ENCODE measurements at regions not wholly inside any gene's neighbourhood (a gene's known extent, or its start where the extent isn't known, plus 50 kb on each side); places are given as distances from the start of the nearest gene placed in this dataset.
"Not testable (repeated sequence)": the region's sequence is repeated elsewhere in the genome, so short reads cannot be mapped to it uniquely, and the experiment has no call there.

GRCh38 chr5:117614408-117614807, 1039.8 kb upstream of the SEMA6A start:
- H3K9me2 ChIP-seq (replicated peaks; ENCODE audit: control insufficient read depth, low read length) = no peaks in the 10 kb centered on the region
- H3K4me1 ChIP-seq (ENCODE audit: control insufficient read depth, low read length) = no peaks in the 10 kb centered on the region
- no peaks in the 10 kb centered on the region for H3F3A ChIP-seq (ENCODE audit: control insufficient read depth, insufficient read depth)
- no peaks in the 10 kb centered on the region for H3K27me3 ChIP-seq (ENCODE audit: control insufficient read depth, low read length)
- H3K79me2 ChIP-seq (ENCODE audit: control insufficient read depth, low read length) = no peaks in the 10 kb centered on the region
- no peak overlapping the region for H3K4me2 ChIP-seq (ENCODE audit: low read length)
- H4K20me1 ChIP-seq (ENCODE audit: control insufficient read depth, insufficient read depth, low read depth, low read length) = no peaks in the 10 kb centered on the region
- no peaks in the 10 kb centered on the region for H3K9me3 ChIP-seq (ENCODE audit: control insufficient read depth, insufficient read depth, low read length)
- no peak overlapping the region for H3K27ac ChIP-seq (ENCODE audit: low read depth, low read length)
- TF ChIP-seq CTCF (IDR thresholded peaks at IDR 0.05; ENCODE audit: low read depth, low read length, poor library complexity, severe bottlenecking) = no peak
- no peak for TF ChIP-seq EZH2phosphoT487 (IDR thresholded peaks at IDR 0.05; ENCODE audit: borderline replicate concordance, low read length)
- no peak overlapping the region for H3K4me3 ChIP-seq (ENCODE audit: low read length)
- no peaks in the 10 kb centered on the region for H3K36me3 ChIP-seq (ENCODE audit: control insufficient read depth, low read length)

- Histone ChIP-seq H3K27me3 (ENCODE audit: control insufficient read depth, low read length) (no peaks in the 10 kb centered on the region), H3K79me2 (ENCODE audit: control insufficient read depth, low read length) (no peaks in the 10 kb centered on the region), H3K4me3 (ENCODE audit: low read length) (no peak overlapping the region), H3K27ac (ENCODE audit: low read depth, low read length) (no peak overlapping the region), H3K4me2 (ENCODE audit: low read length) (no peak overlapping the region), H3K9me3 (ENCODE audit: control insufficient read depth, insufficient read depth, low read length) (no peaks in the 10 kb centered on the region), H4K20me1 (ENCODE audit: control insufficient read depth, insufficient read depth, low read depth, low read length) (no peaks in the 10 kb centered on the region), H3K4me1 (ENCODE audit: control insufficient read depth, low read length) (no peaks in the 10 kb centered on the region), H3K36me3 (ENCODE audit: control insufficient read depth, low read length) (no peaks in the 10 kb centered on the region), H3K9me2 (replicated peaks; ENCODE audit: control insufficient read depth, low read length) (no peaks in the 10 kb centered on the region), H3F3A (ENCODE audit: control insufficient read depth, insufficient read depth) (no peaks in the 10 kb centered on the region)
- TF ChIP-seq CTCF (IDR thresholded peaks at IDR 0.05; ENCODE audit: low read depth, low read length, poor library complexity, severe bottlenecking) (no peak), EZH2phosphoT487 (IDR thresholded peaks at IDR 0.05; ENCODE audit: borderline replicate concordance, low read length) (no peak)
These were observed 1030.2 kb upstream of the SEMA6A start for GRCh38 chr5:117604845-117605244.

GRCh38 chr5:117599811-117600210, 1025.2 kb upstream of the SEMA6A start:
- not testable (repeated sequence) for H3K79me2 ChIP-seq (ENCODE audit: control insufficient read depth, low read length); H3K4me3 ChIP-seq (ENCODE audit: low read length); H3F3A ChIP-seq (ENCODE audit: control insufficient read depth, insufficient read depth); H3K36me3 ChIP-seq (ENCODE audit: control insufficient read depth, low read length); H3K9me2 ChIP-seq (replicated peaks; ENCODE audit: control insufficient read depth, low read length); H4K20me1 ChIP-seq (ENCODE audit: control insufficient read depth, insufficient read depth, low read depth, low read length); H3K27ac ChIP-seq (ENCODE audit: low read depth, low read length); H3K4me1 ChIP-seq (ENCODE audit: control insufficient read depth, low read length); H3K27me3 ChIP-seq (ENCODE audit: control insufficient read depth, low read length); H3K9me3 ChIP-seq (ENCODE audit: control insufficient read depth, insufficient read depth, low read length); H3K4me2 ChIP-seq (ENCODE audit: low read length)

GRCh38 chr5:117594166-117594565, 1019.5 kb upstream of the SEMA6A start:
- TF ChIP-seq CTCF (IDR thresholded peaks at IDR 0.05; ENCODE audit: low read depth, low read length, poor library complexity, severe bottlenecking) (no peak), EZH2phosphoT487 (IDR thresholded peaks at IDR 0.05; ENCODE audit: borderline replicate concordance, low read length) (no peak)

More at GRCh38 chr5:117594166-117594565, 1019.5 kb upstream of the SEMA6A start:
- no peaks in the 10 kb centered on the region for H3K79me2 ChIP-seq (ENCODE audit: control insufficient read depth, low read length)
- no peaks in the 10 kb centered on the region for H3K27me3 ChIP-seq (ENCODE audit: control insufficient read depth, low read length)
- no peak overlapping the region for H3K4me2 ChIP-seq (ENCODE audit: low read length)
- H3F3A ChIP-seq (ENCODE audit: control insufficient read depth, insufficient read depth) = no peaks in the 10 kb centered on the region
- no peaks in the 10 kb centered on the region for H3K36me3 ChIP-seq (ENCODE audit: control insufficient read depth, low read length)
- no peak overlapping the region for H3K4me3 ChIP-seq (ENCODE audit: low read length)
- H3K9me2 ChIP-seq (replicated peaks; ENCODE audit: control insufficient read depth, low read length) = no peaks in the 10 kb centered on the region
- no peaks in the 10 kb centered on the region for H4K20me1 ChIP-seq (ENCODE audit: control insufficient read depth, insufficient read depth, low read depth, low read length)
- H3K4me1 ChIP-seq (ENCODE audit: control insufficient read depth, low read length) = no peaks in the 10 kb centered on the region
- no peak overlapping the region for H3K27ac ChIP-seq (ENCODE audit: low read depth, low read length)
- H3K9me3 ChIP-seq (ENCODE audit: control insufficient read depth, insufficient read depth, low read length) = no peaks in the 10 kb centered on the region
